HG03571 (cell line): ENCODE measurements at regions not wholly inside any gene's neighbourhood (a gene's known extent, or its start where the extent isn't known, plus 50 kb on each side); places are given as distances from the start of the nearest gene placed in this dataset.

Experiments
- ATAC-seq: cut with Tn5 transposase; IDR thresholded peaks from one replicate; pipeline ENCODE4 v1.9.1; 2021; ENCODE audit not compliant: unreplicated experiment

DNA sequence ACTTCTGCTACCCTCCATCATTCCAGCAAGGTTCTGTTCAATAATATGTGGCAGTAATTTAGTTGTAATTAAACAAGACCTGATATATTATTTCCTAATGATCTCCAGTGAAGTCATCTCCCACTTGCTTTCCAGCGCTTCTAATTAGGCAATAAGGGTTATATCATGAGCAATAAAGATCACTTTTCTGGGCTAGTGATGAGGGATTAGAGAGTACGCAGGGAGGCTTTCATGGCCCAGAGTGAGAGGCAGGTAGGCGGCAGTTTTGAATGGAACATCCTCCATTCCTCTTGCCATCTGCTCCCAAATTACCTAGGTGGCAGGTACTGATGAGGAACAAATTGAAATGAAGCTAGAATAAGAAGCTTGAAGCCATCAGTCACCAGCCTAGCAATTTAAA, 358.1 kb upstream of the SYT4 start:
- ATAC-seq: no peak

DNA sequence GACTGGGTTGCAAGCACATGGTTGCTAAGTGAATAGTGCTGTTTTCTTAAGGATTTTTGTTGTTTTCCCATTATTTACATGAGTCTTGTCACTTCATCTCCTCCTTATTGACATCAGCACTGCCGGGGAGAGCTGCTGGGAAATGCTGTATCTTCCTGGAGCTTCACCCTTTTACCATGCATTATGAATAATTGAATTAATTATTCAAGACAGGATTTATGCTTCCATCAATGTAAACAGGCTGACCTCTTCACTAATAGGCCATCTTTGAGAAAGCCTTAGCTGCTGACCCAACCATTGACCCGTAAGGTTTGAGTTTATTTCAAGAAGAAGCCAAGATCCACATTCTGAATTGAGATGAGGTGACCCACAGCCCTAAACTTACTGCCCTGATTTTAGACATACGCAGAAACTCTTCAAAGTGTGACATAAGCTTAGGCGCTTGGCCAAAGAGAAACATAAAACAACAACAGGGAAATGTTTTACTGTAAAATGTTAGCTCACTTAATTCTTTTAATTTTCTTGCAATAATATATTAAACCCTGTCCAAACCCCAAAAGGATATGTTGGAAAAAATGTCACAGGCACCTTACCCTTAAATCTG, 365.5 kb upstream of the SYT4 start:
- no peak for ATAC-seq

- ATAC-seq: no peak
Observed at GRCh38 chr18:43648002-43648401, 370.7 kb upstream of the SYT4 start.

DNA sequence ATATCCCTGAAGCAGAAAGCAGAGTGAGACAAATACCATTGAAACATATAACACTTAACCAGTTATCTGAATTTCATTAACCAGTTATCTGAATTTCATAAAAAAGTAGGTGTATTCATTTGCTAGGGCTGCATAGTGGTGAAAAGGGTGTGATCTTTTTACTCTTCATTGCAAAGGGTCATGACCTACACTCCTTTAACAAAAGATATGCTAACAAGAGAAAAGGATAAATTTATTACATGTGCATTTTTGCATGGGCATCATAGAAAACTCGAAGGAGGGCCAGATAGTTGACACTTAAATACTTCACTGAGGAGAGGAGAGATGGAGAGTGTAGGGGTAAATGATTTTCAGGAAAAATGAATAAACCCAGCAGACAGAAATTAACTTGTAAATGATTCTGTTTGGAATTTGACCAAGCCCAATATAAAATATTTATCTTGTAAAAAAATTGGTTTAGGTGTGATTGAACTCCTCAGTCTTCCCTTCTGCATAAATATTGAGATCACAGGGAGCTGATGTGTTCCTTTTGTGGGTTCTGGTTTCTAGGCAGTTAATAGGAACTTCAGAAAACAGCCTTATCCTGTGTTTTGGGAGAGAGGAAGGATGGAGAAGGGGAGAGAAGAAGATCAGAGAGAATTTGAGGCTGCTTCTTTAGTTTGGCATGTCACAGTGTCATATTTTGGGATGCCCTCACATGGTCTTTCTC, 372.5 kb upstream of the SYT4 start:
- ATAC-seq: no peak

GRCh38 chr18:43650426-43650825, 373.1 kb upstream of the SYT4 start:
- ATAC-seq: no peak

- ATAC-seq: no peak
Observed at GRCh38 chr18:43651057-43651456, 373.8 kb upstream of the SYT4 start.

DNA sequence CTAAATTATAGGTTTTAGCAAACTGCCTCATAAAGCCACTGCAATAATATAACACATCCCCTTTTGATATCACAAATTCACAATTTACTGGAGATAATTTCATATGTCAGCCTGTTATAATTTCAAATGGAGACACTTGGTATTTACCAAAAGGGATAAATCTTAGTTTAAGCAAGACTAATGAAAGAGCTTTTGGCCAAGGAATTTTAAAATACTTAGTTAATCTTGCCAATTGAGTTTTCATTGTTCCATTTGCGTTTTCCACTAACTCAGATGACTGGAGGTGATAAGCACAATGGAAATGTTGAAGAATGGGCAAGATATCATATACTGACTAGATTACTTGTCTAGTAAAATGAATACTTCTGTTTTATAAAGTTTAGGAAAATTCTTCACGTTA, 379.3 kb upstream of the SYT4 start:
- no peak for ATAC-seq

- ATAC-seq: no peak
Observed at GRCh38 chr18:43661570-43661969, 384.3 kb upstream of the SYT4 start.

GRCh38 chr18:43662657-43663056, 385.4 kb upstream of the SYT4 start:
- ATAC-seq: no peak

DNA sequence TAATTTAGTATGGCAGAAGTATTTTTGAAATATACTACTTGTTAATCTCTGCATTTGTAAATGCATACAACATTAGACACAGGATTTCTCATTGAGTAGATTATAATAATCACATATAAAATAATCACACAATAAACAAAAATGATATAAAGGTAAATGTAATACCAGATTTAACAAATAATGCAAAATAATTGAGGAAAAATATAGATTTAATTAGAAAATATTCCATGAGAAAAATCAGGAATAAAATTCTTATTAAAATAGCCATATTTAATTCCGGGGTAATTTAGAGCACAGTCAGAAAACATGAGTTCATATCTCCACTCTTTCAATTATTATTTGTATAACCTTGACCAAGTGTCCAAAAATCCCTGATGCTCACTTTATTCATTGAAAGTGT, 385.9 kb upstream of the SYT4 start:
- ATAC-seq: no peak

- no peak for ATAC-seq
Observed at GRCh38 chr18:43664487-43665008, 387.3 kb upstream of the SYT4 start.

DNA sequence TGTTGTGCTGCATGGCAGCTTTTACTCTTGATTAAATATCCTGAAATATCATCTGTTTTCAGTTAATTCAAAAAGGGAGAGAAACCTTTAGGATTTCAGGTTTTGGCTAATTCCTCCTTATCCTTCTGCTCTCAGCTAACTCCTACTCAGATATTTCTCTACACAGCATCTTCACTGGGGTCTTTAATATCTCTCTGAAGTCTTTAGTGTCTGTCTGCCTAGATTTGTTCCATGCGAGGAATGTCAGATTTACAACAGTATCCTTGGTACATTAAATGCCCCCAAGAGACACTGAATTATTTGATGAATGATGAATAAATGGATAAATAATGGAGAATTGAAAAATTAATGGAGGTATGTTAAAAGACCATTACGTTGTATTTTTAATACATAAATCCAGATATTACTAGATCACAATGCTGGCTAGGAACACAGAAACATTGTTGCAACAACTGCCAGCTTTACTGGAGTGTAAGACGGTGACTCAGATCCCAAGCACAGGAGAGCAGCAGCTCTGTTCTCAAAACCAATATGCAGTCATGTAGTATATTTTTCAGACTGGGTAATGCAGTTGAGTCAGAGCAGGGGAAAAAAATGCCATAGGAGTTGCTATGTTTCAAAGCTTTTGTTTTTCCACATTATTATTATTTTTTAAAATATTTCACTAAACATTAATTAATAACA, 388.0 kb upstream of the SYT4 start:
- no peak for ATAC-seq

DNA sequence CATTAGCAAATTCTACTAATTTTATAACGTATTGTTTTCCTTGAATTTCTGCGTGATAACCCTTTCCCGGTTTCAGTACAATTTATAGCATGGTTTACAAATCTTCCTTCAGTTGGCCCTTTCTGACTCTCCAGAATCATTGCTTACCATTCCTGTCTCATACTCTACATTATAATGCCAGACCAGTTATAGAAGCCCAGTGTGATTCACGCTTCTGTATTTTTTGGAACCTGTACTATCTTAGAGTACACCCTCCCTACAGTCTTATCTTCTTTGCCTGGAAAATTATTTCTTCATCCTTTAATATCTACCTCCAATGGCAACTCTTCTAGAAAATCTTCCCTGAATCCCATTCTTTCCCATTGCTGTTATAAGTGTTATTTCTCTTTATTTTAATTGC, 391.6 kb upstream of the SYT4 start:
- ATAC-seq: no peak

DNA sequence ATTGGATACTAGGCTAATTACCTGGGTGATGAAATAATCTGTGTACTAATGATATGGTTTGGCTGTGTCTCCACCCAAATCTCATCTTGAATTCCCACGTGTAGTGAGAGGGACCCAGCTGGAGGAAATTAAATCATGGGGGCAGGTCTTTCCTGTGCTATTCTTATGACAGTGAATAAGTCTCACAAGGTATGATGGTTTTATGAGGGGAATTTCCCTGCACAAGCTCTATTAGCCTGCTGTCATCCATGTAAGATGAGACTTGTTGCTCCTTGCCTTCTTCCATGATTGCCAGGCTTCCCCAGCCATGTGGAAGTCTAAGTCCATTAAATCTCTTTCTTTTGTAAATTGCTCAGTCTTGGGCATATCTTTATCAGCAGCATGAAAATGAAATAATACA, 394.1 kb upstream of the SYT4 start:
- ATAC-seq: no peak

DNA sequence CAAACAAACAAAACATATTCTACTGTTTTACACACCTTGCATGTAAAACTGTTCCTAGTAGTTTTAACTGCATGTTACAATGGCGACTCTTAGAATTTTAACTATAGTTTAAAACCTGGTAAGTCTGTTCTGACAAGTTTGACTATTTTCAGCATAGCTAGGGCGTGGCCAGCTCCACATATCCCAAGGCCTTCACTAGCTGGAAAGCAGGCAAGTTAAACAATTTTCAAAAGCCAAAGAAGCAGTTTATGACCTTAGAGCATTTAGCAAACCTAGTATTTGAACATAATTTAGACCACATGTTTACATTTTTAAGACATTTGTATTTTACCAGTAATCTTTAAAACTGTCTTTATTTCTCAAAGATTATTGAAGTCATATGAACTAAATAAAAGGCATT, 402.8 kb upstream of the SYT4 start:
- no peak for ATAC-seq

DNA sequence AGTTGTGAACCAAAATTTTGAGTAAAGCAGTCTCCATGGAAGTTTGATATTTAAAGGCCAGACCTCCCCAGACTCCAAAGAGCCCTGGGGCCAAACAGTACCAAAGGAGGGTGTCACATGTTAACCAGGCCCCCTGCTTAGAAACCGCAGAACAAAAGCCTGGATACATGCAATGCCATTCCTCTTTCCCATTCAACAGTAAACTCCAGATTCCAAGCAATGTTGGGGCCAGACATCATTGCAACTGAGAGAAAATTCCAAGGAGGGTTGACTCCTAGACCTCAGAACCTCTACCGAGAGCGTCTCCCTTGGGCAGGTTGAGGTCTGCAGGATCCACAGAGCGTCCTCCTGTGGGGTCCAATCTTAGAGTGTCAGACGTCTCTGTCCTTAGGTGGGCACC, 404.4 kb upstream of the SYT4 start:
- ATAC-seq: no peak

DNA sequence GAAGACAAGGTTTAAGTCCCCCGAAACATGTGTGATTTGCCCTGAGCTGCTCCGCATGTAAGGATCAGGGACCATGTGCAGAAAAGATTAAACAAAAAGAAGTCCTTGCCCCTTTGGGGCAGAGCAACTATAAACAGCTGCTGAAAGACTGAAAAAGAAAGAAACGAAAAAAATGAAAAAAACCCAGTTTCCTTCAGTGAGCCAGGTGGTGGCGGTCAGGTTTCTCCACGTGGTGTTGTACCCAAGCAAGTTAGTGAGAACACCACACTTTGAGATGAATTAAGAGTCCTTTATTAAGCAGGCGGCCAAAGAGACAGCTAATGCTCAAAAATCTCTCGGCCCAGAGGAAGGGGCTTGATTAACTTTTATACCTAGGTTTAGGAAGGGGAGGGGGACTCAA, 404.9 kb upstream of the SYT4 start:
- no peak for ATAC-seq

DNA sequence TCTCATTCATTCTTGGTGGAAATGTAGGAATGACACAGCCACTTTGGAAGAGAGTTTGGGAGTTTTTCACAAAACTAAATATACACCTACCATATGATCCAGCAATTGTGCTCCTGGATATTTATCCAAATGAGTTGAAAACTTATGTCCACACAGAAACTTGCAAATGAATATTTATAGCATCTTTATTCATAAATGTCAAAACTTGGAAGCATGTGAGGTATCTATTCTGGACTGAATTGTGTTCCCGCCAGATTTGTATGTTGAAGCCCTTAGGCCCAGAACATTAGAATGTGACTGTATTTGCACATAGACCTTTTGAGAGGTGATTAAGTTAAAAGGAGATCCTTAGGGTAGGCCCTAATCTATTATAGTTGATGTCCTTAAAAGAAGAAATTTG, 409.4 kb upstream of the SYT4 start:
- ATAC-seq: no peak

- no peak for ATAC-seq
Observed at GRCh38 chr18:43692099-43692690, 414.9 kb upstream of the SYT4 start.

DNA sequence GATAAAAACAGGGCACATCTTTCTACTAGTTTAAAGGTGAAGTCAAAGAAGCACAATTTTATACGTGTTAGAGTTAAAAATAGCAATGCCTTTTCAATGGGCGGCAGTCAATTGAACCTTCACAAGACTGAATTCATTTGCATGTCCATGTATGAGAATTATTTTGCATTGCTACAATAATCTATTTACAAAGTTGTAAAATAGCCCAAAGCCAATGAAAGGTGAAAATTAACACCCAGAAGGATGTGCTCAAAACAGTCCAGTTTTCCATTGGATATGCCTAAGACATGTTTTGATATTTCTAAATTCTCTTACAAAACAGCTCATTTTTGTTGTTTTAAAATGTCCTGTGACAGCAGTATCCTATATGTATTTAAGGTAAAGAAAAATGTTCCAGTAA, 425.1 kb upstream of the SYT4 start:
- ATAC-seq: no peak

DNA sequence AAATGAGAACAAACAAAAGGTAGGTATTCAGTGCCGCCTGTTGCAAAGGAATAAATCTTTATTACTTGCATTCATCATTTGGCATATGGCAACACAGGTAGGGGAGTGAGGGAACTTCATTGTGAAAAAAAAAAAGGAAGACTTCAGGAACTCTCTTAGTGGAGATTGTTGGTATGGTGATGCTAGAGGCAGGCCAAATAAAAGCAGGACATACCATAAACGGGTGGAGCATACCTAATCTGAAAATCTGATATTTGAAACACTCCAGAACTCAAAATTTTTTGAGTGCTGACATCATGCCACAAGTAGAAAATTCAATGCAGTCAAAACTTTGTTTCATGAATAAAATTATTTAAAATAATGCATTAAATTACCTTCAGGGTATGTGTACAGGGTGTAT, 425.8 kb upstream of the SYT4 start:
- no peak for ATAC-seq

DNA sequence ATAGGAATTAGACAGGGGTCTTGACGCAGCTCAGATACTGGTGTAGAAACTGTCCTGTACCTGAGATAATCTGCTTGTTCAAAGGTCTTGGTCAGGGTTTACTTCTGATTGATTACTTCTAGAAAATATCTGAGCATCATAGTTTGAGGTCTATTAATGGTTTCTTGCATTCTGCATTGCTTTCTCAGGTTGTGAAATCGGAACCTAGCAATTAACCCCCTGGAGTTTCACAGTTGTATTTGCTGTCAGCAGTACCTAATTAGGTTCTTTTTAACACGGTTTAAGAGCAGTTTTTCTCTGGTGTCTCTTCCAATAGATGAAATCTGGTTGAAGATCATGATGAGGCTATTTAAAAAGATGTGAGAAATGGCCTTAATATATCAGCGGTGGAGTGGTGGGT, 428.6 kb upstream of the SYT4 start:
- ATAC-seq: no peak
